ENCODE measurements at regions not wholly inside any gene's neighbourhood (a gene's known extent, or its start where the extent isn't known, plus 50 kb on each side); places are given as distances from the start of the nearest gene placed in this dataset.

GRCh38 chr10:56920601-56921261 is 559.7 kb upstream of the ZWINT start:
- no peak overlapping the region for H3K4me3 ChIP-seq (ENCODE audit: low read depth, low read length)

GRCh38 chr10:56912043-56912442 is 551.0 kb upstream of the ZWINT start:
- no peak overlapping the region for H3K4me3 ChIP-seq (ENCODE audit: low read depth, low read length)

DNA sequence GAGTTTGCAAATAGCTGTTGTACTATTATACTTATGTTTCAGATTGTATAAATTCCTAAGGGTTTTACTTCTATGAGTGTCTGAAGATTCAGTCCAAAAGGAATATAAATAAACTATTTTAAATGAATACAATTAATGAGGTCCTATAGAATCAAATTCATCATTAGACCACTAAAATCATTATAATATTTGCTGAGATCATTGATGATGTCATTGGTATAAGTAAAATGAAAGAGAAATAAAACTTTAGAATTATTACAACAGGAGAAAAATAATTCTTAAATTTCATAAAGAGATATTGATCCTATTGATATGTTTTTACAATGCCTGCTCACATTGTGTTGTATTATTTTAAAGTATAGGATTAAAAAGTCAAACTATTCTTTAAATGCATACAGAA is 544.0 kb upstream of the ZWINT start:
- no peak overlapping the region for H3K4me3 ChIP-seq (ENCODE audit: low read depth, low read length)

DNA sequence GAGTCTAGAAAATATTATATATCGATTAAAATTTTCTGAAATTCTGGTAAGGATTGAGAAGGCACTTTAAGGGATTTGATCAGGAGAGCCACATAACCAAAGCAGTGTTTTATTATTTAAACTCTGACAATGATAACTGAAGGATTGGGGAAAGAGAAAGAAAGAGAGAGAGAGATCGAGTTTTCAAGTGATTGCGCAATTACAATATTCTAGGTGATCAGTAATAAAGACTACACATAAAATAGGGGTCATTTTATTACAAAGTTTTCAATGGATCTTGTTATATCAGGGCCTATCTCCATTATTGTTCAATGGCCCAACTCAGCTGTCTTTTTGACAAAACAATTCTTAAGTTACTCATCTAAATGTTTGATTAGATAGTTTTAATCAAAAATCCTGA is 541.5 kb upstream of the ZWINT start:
- H3K4me3 ChIP-seq (ENCODE audit: low read depth, low read length): no peak overlapping the region

DNA sequence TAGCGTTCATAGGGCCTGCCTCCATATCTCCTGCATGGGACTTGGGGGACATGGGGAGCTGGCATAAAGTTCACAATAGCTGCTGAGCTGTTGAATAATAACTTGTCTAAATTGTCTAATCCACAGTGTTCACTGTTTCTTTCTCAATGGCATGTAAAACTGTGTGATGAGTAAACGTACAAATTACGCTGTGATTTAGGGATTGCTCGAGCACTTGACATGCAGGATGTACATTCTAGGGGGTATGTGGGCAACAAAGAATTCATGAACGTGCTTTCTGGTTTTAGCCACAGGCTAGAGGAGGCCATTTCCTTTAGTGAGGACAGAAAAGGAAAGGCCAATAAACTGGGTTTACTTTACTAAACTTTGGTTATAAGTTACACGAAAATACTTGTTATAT is 534.2 kb upstream of the ZWINT start:
- no peak overlapping the region for H3K4me3 ChIP-seq (ENCODE audit: low read depth, low read length)

- no peak overlapping the region for H3K4me3 ChIP-seq (ENCODE audit: low read depth, low read length)
These were observed 520.2 kb upstream of the ZWINT start for GRCh38 chr10:56881218-56881617.

DNA sequence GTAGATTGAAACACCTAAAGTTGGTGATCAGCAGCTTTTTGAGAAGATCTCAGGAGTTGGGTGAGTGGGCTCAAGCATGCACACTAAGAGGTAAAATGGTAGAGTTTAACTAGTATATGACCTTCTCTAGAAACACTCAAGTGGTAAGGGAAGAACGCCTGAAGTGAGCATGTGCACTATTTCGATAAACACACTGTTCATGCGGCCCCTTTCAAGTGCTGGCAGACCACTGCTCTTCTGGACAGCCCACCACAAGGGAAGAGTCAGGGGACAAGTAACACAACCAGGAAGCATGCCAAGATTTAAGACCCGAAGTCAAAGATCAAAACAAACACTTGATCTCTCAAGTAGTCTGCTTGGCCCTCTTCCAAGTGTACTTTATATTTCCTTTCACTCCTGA is 519.5 kb upstream of the ZWINT start:
- H3K4me3 ChIP-seq (ENCODE audit: low read depth, low read length): no peak overlapping the region

DNA sequence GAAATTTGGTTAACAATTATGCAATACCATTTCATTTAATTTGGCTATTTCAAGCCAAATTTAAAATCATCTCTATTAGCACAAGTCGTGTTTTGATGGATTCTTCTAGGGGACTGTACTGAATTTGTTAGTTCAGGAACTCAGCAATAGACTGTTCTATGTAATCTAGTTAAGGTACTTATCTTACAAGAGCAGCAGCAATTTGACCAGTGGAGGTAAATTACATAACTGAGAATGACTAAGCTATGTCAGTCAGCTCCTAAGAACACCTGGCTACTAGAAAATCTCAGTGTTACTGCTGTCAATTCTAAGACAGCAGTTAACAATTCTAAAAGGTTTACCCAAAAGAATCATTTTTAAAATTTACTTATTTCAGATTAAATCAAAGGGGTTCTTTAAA is 513.9 kb upstream of the ZWINT start:
- H3K4me3 ChIP-seq (ENCODE audit: low read depth, low read length): no peak overlapping the region

- H3K4me3 ChIP-seq (ENCODE audit: low read depth, low read length): no peak overlapping the region
These were observed 510.2 kb upstream of the ZWINT start for GRCh38 chr10:56871160-56871668.

GRCh38 chr10:56867236-56867635 is 506.2 kb upstream of the ZWINT start:
- H3K4me3 ChIP-seq (ENCODE audit: low read depth, low read length): no peak overlapping the region

GRCh38 chr10:56856569-56856968 is 495.5 kb upstream of the ZWINT start:
- H3K4me3 ChIP-seq (ENCODE audit: low read depth, low read length): no peak overlapping the region

- no peak overlapping the region for H3K4me3 ChIP-seq (ENCODE audit: low read depth, low read length)
These were observed 484.0 kb upstream of the ZWINT start for GRCh38 chr10:56844978-56845529.

DNA sequence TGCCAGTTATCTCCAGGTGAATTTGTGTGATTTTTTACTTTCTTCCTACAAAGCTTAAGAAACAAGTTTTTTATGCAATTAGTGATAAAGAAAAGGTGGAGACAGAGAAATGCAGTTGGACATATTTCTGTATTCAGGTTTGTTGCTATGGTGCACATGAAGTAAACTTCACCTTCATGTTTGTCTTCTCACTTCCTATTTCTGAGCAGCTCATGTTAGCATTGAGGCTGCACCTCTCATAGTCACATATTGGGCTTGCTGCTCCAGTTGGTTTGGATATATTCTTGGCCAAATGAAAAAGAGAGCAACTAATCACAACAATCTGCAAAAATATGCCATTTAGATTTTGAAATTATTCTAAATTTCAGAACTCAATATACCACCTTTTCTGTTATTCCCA is 475.6 kb upstream of the ZWINT start:
- no peak overlapping the region for H3K4me3 ChIP-seq (ENCODE audit: low read depth, low read length)

- H3K4me3 ChIP-seq (ENCODE audit: low read depth, low read length): no peak overlapping the region
These were observed 470.6 kb upstream of the ZWINT start for GRCh38 chr10:56831681-56832080.

DNA sequence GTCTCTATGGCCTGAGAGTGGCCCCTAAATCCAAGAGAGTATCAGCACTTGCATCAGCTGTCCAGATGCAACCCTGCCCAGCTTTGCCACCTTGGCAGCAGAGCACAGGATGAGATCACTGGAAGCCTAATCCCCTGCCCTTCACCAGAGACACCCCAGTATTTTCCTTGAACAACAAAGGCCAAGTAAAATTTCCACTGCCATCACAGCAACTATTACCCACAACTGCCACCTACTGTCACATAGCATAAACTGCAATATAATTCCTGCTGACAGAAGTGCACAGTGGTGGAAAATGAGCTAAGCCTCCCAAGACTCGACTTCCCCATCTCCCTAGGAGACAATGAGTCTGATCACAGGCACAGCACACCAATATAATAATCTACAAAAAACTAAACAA is 462.8 kb upstream of the ZWINT start:
- no peak overlapping the region for H3K4me3 ChIP-seq (ENCODE audit: low read depth, low read length)

- no peak overlapping the region for H3K4me3 ChIP-seq (ENCODE audit: low read depth, low read length)
These were observed 444.0 kb upstream of the ZWINT start for GRCh38 chr10:56805022-56805421.

GRCh38 chr10:56785292-56785691 is 424.2 kb upstream of the ZWINT start:
- no peak overlapping the region for H3K4me3 ChIP-seq (ENCODE audit: low read depth, low read length)

DNA sequence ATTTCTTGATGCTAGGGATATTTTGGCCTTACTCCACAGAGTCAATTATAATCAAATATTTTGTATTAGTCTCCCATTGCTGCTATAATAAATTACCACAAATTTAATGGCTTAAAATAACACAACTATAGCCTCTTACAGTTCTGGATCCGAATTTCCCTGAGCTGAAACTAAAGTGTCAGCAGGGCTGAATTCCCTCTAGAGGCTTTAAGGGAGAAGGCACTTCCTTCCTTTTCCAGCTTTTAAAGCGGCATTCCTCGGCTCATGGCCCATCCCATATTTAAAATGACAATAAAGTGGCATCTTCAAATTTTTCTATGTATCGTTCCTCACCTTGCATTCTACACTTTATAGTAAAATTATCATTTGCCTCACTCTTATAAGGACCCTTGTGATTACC is 421.4 kb upstream of the ZWINT start:
- no peak overlapping the region for H3K4me3 ChIP-seq (ENCODE audit: low read depth, low read length)

DNA sequence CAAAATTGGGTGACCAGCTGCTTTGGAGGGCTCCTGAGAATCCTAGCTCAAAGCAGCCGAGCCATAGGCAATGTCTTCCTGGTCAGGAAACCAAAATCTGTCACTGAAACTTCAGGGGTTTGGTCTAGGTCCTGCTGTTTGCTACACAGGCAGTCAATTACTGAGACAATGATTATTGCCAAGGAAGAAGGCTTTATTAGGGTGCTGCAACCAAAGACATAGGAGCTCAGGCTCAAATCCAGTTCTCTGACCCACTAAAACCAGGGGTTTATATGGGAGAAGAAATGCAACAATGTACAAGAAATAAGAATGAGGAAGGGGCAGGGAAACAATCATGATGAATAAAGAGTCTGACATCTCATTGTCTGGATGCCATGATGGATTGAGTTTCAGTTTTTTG is 410.3 kb upstream of the ZWINT start:
- no peak overlapping the region for H3K4me3 ChIP-seq (ENCODE audit: low read depth, low read length)

GRCh38 chr10:56763090-56763489 is 402.0 kb upstream of the ZWINT start:
- no peak overlapping the region for H3K4me3 ChIP-seq (ENCODE audit: low read depth, low read length)

DNA sequence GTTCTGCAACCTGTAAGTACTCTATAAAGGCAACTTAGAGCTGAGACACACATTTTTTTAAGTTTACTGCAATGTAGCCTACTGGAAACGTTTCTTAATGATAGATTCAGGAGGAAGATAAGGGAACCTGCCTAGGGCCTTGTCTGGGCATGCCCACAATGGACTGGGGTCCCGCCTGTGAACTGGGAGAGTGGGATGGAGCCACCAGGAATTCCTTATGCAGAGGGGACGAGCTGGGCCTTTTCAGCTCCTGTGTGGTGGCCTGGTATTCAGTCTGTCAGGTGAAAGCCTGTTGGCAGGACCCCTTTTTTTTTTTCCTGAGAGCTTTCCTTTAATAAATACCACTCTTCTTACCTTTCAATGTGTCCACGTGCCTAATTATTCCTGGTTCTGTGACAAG is 384.4 kb upstream of the ZWINT start:
- no peak overlapping the region for H3K4me3 ChIP-seq (ENCODE audit: low read depth, low read length)

GRCh38 chr10:56728349-56728748 is 367.3 kb upstream of the ZWINT start:
- H3K4me3 ChIP-seq (ENCODE audit: low read depth, low read length): no peak overlapping the region

DNA sequence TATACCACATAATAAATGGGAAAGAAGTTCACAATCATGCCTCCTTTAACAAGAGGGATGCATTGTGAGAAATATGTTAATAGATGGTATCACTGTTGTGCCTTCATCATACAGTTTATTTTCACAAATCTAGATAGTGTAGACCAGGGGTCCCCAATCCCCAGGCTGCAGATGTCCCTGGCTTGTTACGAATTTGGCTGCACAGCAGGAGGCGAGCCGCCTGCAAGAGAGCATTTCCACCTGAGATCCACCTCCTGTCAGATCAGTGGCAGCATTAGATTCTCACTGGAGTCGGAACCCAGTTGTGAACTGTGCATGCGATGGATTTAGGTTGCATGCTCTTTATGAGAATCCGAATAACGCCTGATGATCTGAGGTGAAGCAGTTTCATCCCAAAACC is 361.9 kb upstream of the ZWINT start:
- H3K4me3 ChIP-seq (ENCODE audit: low read depth, low read length): no peak overlapping the region

Data from iPS-11a (cell line).